GM12891 (cell line): ENCODE measurements at regions not wholly inside any gene's neighbourhood (a gene's known extent, or its start where the extent isn't known, plus 50 kb on each side); places are given as distances from the start of the nearest gene placed in this dataset.

Experiments
- PAX5 ChIP-seq: IDR thresholded peaks from 2 replicates; pipeline ENCODE4 v1.6.1; 2011; ENCODE audit warnings: low read length, moderate library complexity, mild to moderate bottlenecking; ENCODE audit not compliant: insufficient read depth, severe bottlenecking
- POLR2AphosphoS5 ChIP-seq: IDR thresholded peaks from 2 replicates; pipeline ENCODE4 v1.6.1; 2011; ENCODE audit warnings: low read depth, low read length, control low read depth
- SPI1 ChIP-seq: IDR thresholded peaks from 2 replicates; pipeline ENCODE4 v1.6.1; 2011; ENCODE audit warnings: low read depth, low read length, control low read depth
- TAF1 ChIP-seq: IDR thresholded peaks from 2 replicates; pipeline ENCODE4 v1.6.1; 2011; ENCODE audit warnings: low read depth, low read length, control low read depth

- TF ChIP-seq TAF1 (no peak), POLR2AphosphoS5 (no peak), PAX5 (no peak), SPI1 (no peak)
Observed at GRCh38 chr4:14047840-14048239, 420.3 kb upstream of the BOD1L1 start.
